Sciatic nerve (tissue), 2 donors: ENCODE measurements at regions not wholly inside any gene's neighbourhood (a gene's known extent, or its start where the extent isn't known, plus 50 kb on each side); places are given as distances from the start of the nearest gene placed in this dataset.
A peak's percentile ranks its signal among the peaks of the same experiment; 100 is the strongest.
"Not testable (repeated sequence)": the region's sequence is repeated elsewhere in the genome, so short reads cannot be mapped to it uniquely, and the experiment has no call there.

Experiments
- ATAC-seq: fragments of 200-7000 bp; cut with Tn5 transposase; one replicate; pipeline ENCODE4 v1.9.1; 2020; ENCODE audit warnings: mild to moderate bottlenecking, moderate library complexity
- DNase-seq: peaks from one replicate; pipeline ENCODE4 v3.0.0-alpha.2; 2020; ENCODE audit warnings: low spot score
- intact Hi-C: fragments of 100-400 bp; cut with DNase I; formaldehyde crosslinking; loops from one replicate; pipeline ENCODE4 v1.14.2; 2022
- donor health status: DM: no; HTN: no; CAD: no.
- donor health status: DM: no; HTN: no; CAD: no.

- no peak for ATAC-seq
- intact Hi-C loops, result no loop called here
- no peak for DNase-seq
These were observed 84.1 kb upstream of the MEGF10 start for GRCh38 chr5:127206320-127207113.

GRCh38 chr5:127210042-127210441 is 80.6 kb upstream of the MEGF10 start:
- DNase-seq (no peak), ATAC-seq (no peak)
- intact Hi-C loops, result no loop called here

- intact Hi-C loops, result no loop called here
- ATAC-seq, result no peak
- no peak for DNase-seq
These were observed 77.4 kb upstream of the MEGF10 start for GRCh38 chr5:127213231-127213630.

- ATAC-seq (no peak), DNase-seq (no peak)
- intact Hi-C loops, result no loop called here
These were observed 74.5 kb upstream of the MEGF10 start for GRCh38 chr5:127216143-127216542.

- intact Hi-C loops, result no loop called here
- no peak for ATAC-seq
- no peak for DNase-seq
These were observed 73.5 kb upstream of the MEGF10 start for GRCh38 chr5:127216898-127217675.

- intact Hi-C loops, DNase-seq, ATAC-seq: not testable (repeated sequence)
These were observed 68.7 kb upstream of the MEGF10 start for GRCh38 chr5:127221936-127222335.

GRCh38 chr5:127222571-127223156 is 67.9 kb upstream of the MEGF10 start:
- ATAC-seq, intact Hi-C loops, DNase-seq: not testable (repeated sequence)

GRCh38 chr5:127223256-127223974 is 67.2 kb upstream of the MEGF10 start:
- intact Hi-C loops, result no loop called here
- DNase-seq (no peak), ATAC-seq (no peak)

- intact Hi-C loops, result no loop called here
- no peak for ATAC-seq
These were observed 62.7 kb upstream of the MEGF10 start for GRCh38 chr5:127227881-127228280.

GRCh38 chr5:127228540-127229184 is 61.9 kb upstream of the MEGF10 start:
- no peak for DNase-seq
- no peak for ATAC-seq
- intact Hi-C loops, result no loop called here

More at GRCh38 chr5:127227881-127228280, 62.7 kb upstream of the MEGF10 start:
- no peak for DNase-seq

- peak; percentile 90 for ATAC-seq
- DNase-seq, result peak; percentile 72
- intact Hi-C loops, result no loop called here
These were observed 61.3 kb upstream of the MEGF10 start for GRCh38 chr5:127229185-127229889.

GRCh38 chr5:127231118-127231517 is 59.5 kb upstream of the MEGF10 start:
- DNase-seq (no peak), ATAC-seq (no peak)
- intact Hi-C loops, result no loop called here

- intact Hi-C loops, result no loop called here
- no peak for ATAC-seq
- no peak for DNase-seq
These were observed 57.0 kb upstream of the MEGF10 start for GRCh38 chr5:127233590-127233989.

GRCh38 chr5:127235136-127235535 is 55.5 kb upstream of the MEGF10 start:
- intact Hi-C loops, result no loop called here
- ATAC-seq (no peak), DNase-seq (no peak)

GRCh38 chr5:127236254-127236653 is 54.3 kb upstream of the MEGF10 start:
- DNase-seq (no peak), ATAC-seq (no peak)
- intact Hi-C loops, result no loop called here
